Liver (tissue), 3 donors: ENCODE measurements at regions not wholly inside any gene's neighbourhood (a gene's known extent, or its start where the extent isn't known, plus 50 kb on each side); places are given as distances from the start of the nearest gene placed in this dataset.

Experiments
- CTCF ChIP-seq: fragments of 150-350 bp; IDR thresholded peaks from 2 replicates; pipeline ENCODE4 v1.5.1; 2017; ENCODE audit warnings: improper control_type of control experiment, low read depth, low read length; ENCODE audit not compliant: missing input control
- EGR1 ChIP-seq, 2 donors: IDR thresholded peaks; 2 replicates each; pipeline ENCODE4 v1.6.1; 2016 to 2018; ENCODE audit warnings: antibody characterized with exemption in 2 of 2, low read depth in 2 of 2
- FOXA2 ChIP-seq: IDR thresholded peaks from 2 replicates; pipeline ENCODE4 v1.6.1; 2016; ENCODE audit warnings: antibody characterized with exemption
- HNF4A ChIP-seq, 2 donors: conservative IDR thresholded peaks; 2 replicates each; pipeline ENCODE4 v1.6.1; 2016; ENCODE audit warnings: antibody characterized with exemption in 2 of 2, mild to moderate bottlenecking in 2 of 2
- HNF4G ChIP-seq: IDR thresholded peaks from 2 replicates; pipeline ENCODE4 v1.6.1; 2016; ENCODE audit warnings: antibody characterized with exemption
- RAD21 ChIP-seq, 2 donors: IDR thresholded peaks; 2 replicates each; pipeline ENCODE4 v1.6.1; 2016; ENCODE audit warnings: antibody characterized with exemption in 2 of 2, mild to moderate bottlenecking in 2 of 2
- TAF1 ChIP-seq: conservative IDR thresholded peaks from 2 replicates; pipeline ENCODE4 v1.6.1; 2016; ENCODE audit warnings: antibody characterized with exemption, mild to moderate bottlenecking
- YY1 ChIP-seq: IDR thresholded peaks from 2 replicates; pipeline ENCODE4 v1.6.1; 2016; ENCODE audit warnings: antibody characterized with exemption, mild to moderate bottlenecking
- donor health status: healthy.
- donor health status: healthy.

GRCh38 chr4:37745946-37746345 is 59.8 kb upstream of the RELL1 start:
- TF ChIP-seq CTCF (no peak), HNF4G (no peak), EGR1 (IDR thresholded peaks at IDR 0.05; ENCODE audit: low read depth in 2 of 2) (no peak), TAF1 (no peak), RAD21 (IDR thresholded peaks at IDR 0.05) (no peak), YY1 (no peak), FOXA2 (no peak), HNF4A (conservative IDR thresholded peaks at IDR 0.05) (no peak)
